CD4-positive, alpha-beta T cell (primary cell): ENCODE measurements at regions not wholly inside any gene's neighbourhood (a gene's known extent, or its start where the extent isn't known, plus 50 kb on each side); places are given as distances from the start of the nearest gene placed in this dataset.

Source experiments
- ATAC-seq: fragments of 200-7000 bp; cut with Tn5 transposase; one replicate; pipeline ENCODE4 v1.10.0; 2022; ENCODE audit warnings: mild to moderate bottlenecking; ENCODE audit not compliant: poor library complexity
- CTCF ChIA-PET: fragments of 350-600 bp; sonication (Branson Sonifier 250); formaldehyde crosslinking; loops from one replicate; lab custom pipeline; 2021; ENCODE audit warnings: antibody characterized with exemption, inconsistent platforms; lab: Charles Lee
- POLR2A ChIA-PET: fragments of 350-600 bp; sonication (Branson Sonifier 250); formaldehyde crosslinking; loops from one replicate; lab custom pipeline; 2021; ENCODE audit warnings: antibody characterized with exemption, inconsistent platforms; lab: Charles Lee
- DNase-seq, 14 experiments: peaks; one replicate each; pipeline ENCODE4 v3.0.0-alpha.2; 2013 to 2020; ENCODE audit warnings: mixed read lengths in 2 of 14
- H3K27ac ChIP-seq, 2 donors: one replicate each; pipeline versions ENCODE4 v1.5.1 to v1.7.0; 2013; ENCODE audit warnings: low read length in 2 of 2, low read depth in 1 of 2, mild to moderate bottlenecking in 1 of 2
- H3K27me3 ChIP-seq, 2 experiments: 1 replicate in 1 of 2; 2 replicates in 1 of 2; pipeline versions ENCODE4 v1.6.1 to v1.7.0; 2013; ENCODE audit warnings: low read length in 2 of 2, control low read depth in 1 of 2, mild to moderate bottlenecking in 1 of 2, moderate library complexity in 1 of 2; ENCODE audit not compliant: insufficient read depth in 2 of 2, control insufficient read depth in 1 of 2
- H3K36me3 ChIP-seq: one replicate; pipeline ENCODE4 v1.6.1; 2013; ENCODE audit warnings: low read length, control low read depth; ENCODE audit not compliant: insufficient read depth
- H3K4me1 ChIP-seq: one replicate; pipeline ENCODE4 v1.6.1; 2013; ENCODE audit warnings: low read length, control low read depth; ENCODE audit not compliant: insufficient read depth
- H3K4me3 ChIP-seq: one replicate; pipeline ENCODE4 v1.5.1; 2013; ENCODE audit warnings: mild to moderate bottlenecking, low read length, moderate library complexity
- H3K9me3 ChIP-seq, 2 experiments: 1 replicate in 1 of 2; 2 replicates in 1 of 2; pipeline versions ENCODE4 v1.6.1 to v1.7.0; 2013; ENCODE audit warnings: low read length in 2 of 2, mild to moderate bottlenecking in 2 of 2, control low read depth in 1 of 2, moderate library complexity in 1 of 2; ENCODE audit not compliant: control insufficient read depth in 1 of 2, insufficient read depth in 1 of 2
- H3K27ac Mint-ChIP-seq: one replicate; pipeline ENCODE4 v1.8.0; 2020; ENCODE audit warnings: mixed read lengths
- H3K27me3 Mint-ChIP-seq: one replicate; pipeline ENCODE4 v1.8.0; 2021; ENCODE audit warnings: mixed read lengths
- H3K36me3 Mint-ChIP-seq: one replicate; pipeline ENCODE4 v1.8.0; 2021; ENCODE audit warnings: low read depth, mixed read lengths
- H3K4me1 Mint-ChIP-seq: one replicate; pipeline ENCODE4 v1.8.0; 2021; ENCODE audit warnings: low read depth, mixed read lengths
- H3K4me3 Mint-ChIP-seq: one replicate; pipeline ENCODE4 v1.8.0; 2020; ENCODE audit warnings: mild to moderate bottlenecking, mixed read lengths
- H3K9me3 Mint-ChIP-seq: one replicate; pipeline ENCODE4 v1.8.0; 2020; ENCODE audit warnings: mixed read lengths
- intact Hi-C, 2 experiments: fragments of 100-400 bp; cut with DNase I in 1 of 2; cut with micrococcal nuclease in 1 of 2; formaldehyde crosslinking; loops; one replicate each; pipeline versions ENCODE4 v1.15.1 to v1.9.0; 2023 to 2025; cut with DNase I, micrococcal nuclease
- TF ChIP-seq, protein P1 (sequence below): fragments of 200-600 bp; IDR thresholded peaks from one replicate; pipeline ENCODE4 v1.8.0; 2022; ENCODE audit warnings: antibody characterized with exemption, mild to moderate bottlenecking

DNA sequence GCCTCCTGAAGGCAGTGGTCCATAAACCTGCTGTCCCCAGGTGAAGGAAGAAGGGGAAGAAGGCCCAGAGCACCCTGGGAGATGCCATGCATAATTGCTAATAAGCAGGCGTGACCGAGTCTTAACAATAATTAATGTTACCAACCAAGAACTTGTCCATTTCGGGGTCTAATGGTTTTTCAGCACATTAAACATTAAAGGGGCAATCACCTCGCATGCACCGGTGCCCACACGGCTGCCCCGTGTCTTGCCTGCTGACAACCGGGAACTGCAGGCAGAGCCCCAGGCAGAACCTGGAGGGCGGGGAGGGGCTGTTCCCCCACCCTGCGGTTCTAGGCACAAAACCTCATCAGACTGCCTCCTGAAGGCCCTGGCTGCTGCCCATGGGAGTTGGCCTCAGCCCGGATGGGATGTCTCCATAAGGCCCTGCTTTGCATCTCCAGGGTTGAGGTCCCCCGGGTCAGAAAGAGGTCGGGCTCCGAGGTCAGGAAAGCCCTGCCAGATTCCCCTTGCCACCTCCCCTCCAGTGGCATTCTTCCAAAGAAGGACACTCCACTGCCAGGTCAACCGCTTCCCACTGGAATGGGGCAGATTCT lies 169.0 kb downstream of the BUD13 start:
- H3K27ac ChIP-seq = no peak overlapping the region
- H3K4me3 Mint-ChIP-seq = no peak overlapping the region
- H3K27me3 Mint-ChIP-seq = peaks cover 42% of the 10 kb centered on the region
- no peaks in the 10 kb centered on the region for H3K4me1 Mint-ChIP-seq
- H3K27me3 ChIP-seq = peaks cover 7 to 10% of the 10 kb centered on the region in 2 experiments
- intact Hi-C loops = no loop called here
- ATAC-seq (no peak), DNase-seq (no peak)
- no peak overlapping the region for H3K4me3 ChIP-seq
- POLR2A ChIA-PET = no interaction called here
- H3K36me3 ChIP-seq = no peaks in the 10 kb centered on the region
- peaks cover 0 to 6% of the 10 kb centered on the region in 2 experiments for H3K9me3 ChIP-seq
- CTCF ChIA-PET = no interaction called here
- TF ChIP-seq, protein P1, sequence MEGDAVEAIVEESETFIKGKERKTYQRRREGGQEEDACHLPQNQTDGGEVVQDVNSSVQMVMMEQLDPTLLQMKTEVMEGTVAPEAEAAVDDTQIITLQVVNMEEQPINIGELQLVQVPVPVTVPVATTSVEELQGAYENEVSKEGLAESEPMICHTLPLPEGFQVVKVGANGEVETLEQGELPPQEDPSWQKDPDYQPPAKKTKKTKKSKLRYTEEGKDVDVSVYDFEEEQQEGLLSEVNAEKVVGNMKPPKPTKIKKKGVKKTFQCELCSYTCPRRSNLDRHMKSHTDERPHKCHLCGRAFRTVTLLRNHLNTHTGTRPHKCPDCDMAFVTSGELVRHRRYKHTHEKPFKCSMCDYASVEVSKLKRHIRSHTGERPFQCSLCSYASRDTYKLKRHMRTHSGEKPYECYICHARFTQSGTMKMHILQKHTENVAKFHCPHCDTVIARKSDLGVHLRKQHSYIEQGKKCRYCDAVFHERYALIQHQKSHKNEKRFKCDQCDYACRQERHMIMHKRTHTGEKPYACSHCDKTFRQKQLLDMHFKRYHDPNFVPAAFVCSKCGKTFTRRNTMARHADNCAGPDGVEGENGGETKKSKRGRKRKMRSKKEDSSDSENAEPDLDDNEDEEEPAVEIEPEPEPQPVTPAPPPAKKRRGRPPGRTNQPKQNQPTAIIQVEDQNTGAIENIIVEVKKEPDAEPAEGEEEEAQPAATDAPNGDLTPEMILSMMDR = no peak
- H3K27ac Mint-ChIP-seq = no peak overlapping the region
- H3K4me1 ChIP-seq = no peaks in the 10 kb centered on the region
- no peaks in the 10 kb centered on the region for H3K36me3 Mint-ChIP-seq
- no peaks in the 10 kb centered on the region for H3K9me3 Mint-ChIP-seq

DNA sequence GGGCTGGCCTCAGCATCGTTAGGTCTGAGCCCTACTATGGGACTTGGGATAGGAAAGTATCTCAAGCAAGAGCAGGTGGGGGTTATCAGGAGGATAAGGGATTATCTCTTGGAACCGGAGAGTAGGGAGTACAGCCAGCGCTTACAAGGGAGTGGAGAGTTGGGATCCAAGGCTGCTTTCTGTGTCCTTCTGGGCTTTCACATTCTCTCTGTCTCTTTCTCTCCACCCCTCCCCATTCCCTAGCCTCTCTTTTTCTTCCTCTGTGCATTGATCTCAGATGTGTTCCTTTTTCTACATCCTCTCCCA lies 170.2 kb downstream of the BUD13 start:
- H3K9me3 ChIP-seq = peaks cover 0 to 6% of the 10 kb centered on the region in 2 experiments
- DNase-seq (no peak), ATAC-seq (no peak)
- TF ChIP-seq, protein P1 = no peak
- Mint-ChIP-seq H3K36me3 (no peaks in the 10 kb centered on the region), H3K27ac (no peak overlapping the region), H3K4me3 (no peak overlapping the region), H3K4me1 (no peaks in the 10 kb centered on the region), H3K27me3 (peaks cover 40% of the 10 kb centered on the region), H3K9me3 (no peaks in the 10 kb centered on the region)
- intact Hi-C loops = no loop called here
- no peak overlapping the region for H3K4me3 ChIP-seq
- no peaks in the 10 kb centered on the region for H3K36me3 ChIP-seq
- no peaks in the 10 kb centered on the region for H3K4me1 ChIP-seq
- H3K27ac ChIP-seq = no peak overlapping the region
- ChIA-PET CTCF (no interaction called here), POLR2A (no interaction called here)
- H3K27me3 ChIP-seq = peaks cover 7 to 12% of the 10 kb centered on the region in 2 experiments

DNA sequence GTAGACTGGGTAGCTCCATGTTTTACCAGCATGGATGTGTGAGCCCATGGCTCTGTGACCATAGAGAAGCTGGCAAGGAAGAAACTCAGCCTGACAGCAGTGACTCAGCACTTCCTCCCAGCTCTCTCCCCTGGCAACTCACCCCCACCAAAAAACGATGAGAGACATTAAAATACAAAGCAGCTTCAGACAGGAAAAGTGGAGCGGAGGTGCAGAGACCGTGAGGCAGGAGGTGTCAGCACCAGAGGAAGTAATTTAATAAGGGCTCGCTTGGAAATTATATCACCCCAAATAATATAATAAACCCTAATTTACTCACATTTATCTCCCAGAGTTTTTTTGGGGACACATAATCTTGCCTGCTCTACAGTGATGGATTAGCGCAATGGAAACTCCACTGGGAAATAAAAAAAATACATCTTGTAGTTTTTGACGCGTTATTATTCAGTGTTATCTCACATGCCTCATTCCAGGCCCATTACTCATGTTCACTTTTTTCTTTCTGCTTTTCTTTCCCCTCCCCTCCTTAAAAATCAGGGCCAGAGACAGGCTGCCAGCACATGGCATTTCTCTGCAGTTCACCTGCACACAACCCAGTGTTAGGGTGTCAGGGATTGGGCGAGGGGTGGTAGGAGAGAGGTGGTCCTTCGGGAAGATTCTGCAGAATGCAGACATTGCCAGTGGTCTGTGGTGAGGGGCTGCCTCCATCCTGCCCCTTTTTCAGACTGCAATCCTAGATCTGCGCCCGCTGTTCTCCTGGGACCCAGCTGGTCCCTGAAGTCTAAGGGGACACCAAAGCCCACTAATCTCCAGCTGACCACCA lies 170.8 kb downstream of the BUD13 start:
- H3K4me1 ChIP-seq = no peaks in the 10 kb centered on the region
- H3K4me3 Mint-ChIP-seq = no peak overlapping the region
- H3K4me3 ChIP-seq = no peak overlapping the region
- H3K9me3 Mint-ChIP-seq = no peaks in the 10 kb centered on the region
- H3K27ac Mint-ChIP-seq = no peak overlapping the region
- peaks cover 0 to 6% of the 10 kb centered on the region in 2 experiments for H3K9me3 ChIP-seq
- no peak for ATAC-seq
- H3K36me3 Mint-ChIP-seq = no peaks in the 10 kb centered on the region
- H3K36me3 ChIP-seq = no peaks in the 10 kb centered on the region
- peaks cover 7 to 12% of the 10 kb centered on the region in 2 experiments for H3K27me3 ChIP-seq
- H3K27ac ChIP-seq = no peak overlapping the region
- H3K27me3 Mint-ChIP-seq = peaks cover 38% of the 10 kb centered on the region
- no peak for DNase-seq
- TF ChIP-seq, protein P1 = no peak
- ChIA-PET POLR2A (no interaction called here), CTCF (no interaction called here)
- intact Hi-C loops = no loop called here
- H3K4me1 Mint-ChIP-seq = no peaks in the 10 kb centered on the region
